HG03342 (cell line): ENCODE measurements at regions not wholly inside any gene's neighbourhood (a gene's known extent, or its start where the extent isn't known, plus 50 kb on each side); places are given as distances from the start of the nearest gene placed in this dataset.
"Not testable (repeated sequence)": the region's sequence is repeated elsewhere in the genome, so short reads cannot be mapped to it uniquely, and the experiment has no call there.

ENCODE experiments used
- ATAC-seq: cut with Tn5 transposase; IDR thresholded peaks from one replicate; pipeline ENCODE4 v1.9.1; 2021; ENCODE audit warnings: mild to moderate bottlenecking, moderate library complexity; ENCODE audit not compliant: unreplicated experiment

GRCh38 chr6:79810185-79810705 lies 137.1 kb downstream of the ELOVL4 start:
- no peak for ATAC-seq

- no peak for ATAC-seq
Observed at GRCh38 chr6:79808921-79809320, 138.4 kb downstream of the ELOVL4 start.

- not testable (repeated sequence) for ATAC-seq
Observed at GRCh38 chr6:79806661-79807060, 140.7 kb downstream of the ELOVL4 start.

- ATAC-seq: no peak
Observed at GRCh38 chr6:79804732-79805131, 142.6 kb downstream of the ELOVL4 start.

GRCh38 chr6:79803917-79804316 lies 143.4 kb downstream of the ELOVL4 start:
- no peak for ATAC-seq

GRCh38 chr6:79802657-79803300 lies 144.6 kb downstream of the ELOVL4 start:
- ATAC-seq: no peak

- ATAC-seq: no peak
Observed at GRCh38 chr6:79801362-79801761, 146.0 kb downstream of the ELOVL4 start.

- ATAC-seq: no peak
Observed at GRCh38 chr6:79798841-79799240, 148.5 kb downstream of the ELOVL4 start.

GRCh38 chr6:79797912-79798311 lies 149.4 kb downstream of the ELOVL4 start:
- ATAC-seq: no peak

GRCh38 chr6:79797163-79797764 lies 150.1 kb downstream of the ELOVL4 start:
- no peak for ATAC-seq

GRCh38 chr6:79796197-79796596 lies 151.2 kb downstream of the ELOVL4 start:
- no peak for ATAC-seq

- ATAC-seq: no peak
Observed at GRCh38 chr6:79789896-79790295, 157.5 kb downstream of the ELOVL4 start.

- no peak for ATAC-seq
Observed at GRCh38 chr6:79788756-79789155, 157.6 kb downstream of the SH3BGRL2 start.

GRCh38 chr6:79787626-79788025 lies 156.5 kb downstream of the SH3BGRL2 start:
- no peak for ATAC-seq

GRCh38 chr6:79784395-79784753 lies 153.2 kb downstream of the SH3BGRL2 start:
- ATAC-seq: no peak

GRCh38 chr6:79783670-79784394 lies 152.7 kb downstream of the SH3BGRL2 start:
- ATAC-seq: no peak

- no peak for ATAC-seq
Observed at GRCh38 chr6:79782792-79783580, 151.9 kb downstream of the SH3BGRL2 start.

GRCh38 chr6:79781916-79782315 lies 150.8 kb downstream of the SH3BGRL2 start:
- no peak for ATAC-seq

GRCh38 chr6:79780881-79781280 lies 149.8 kb downstream of the SH3BGRL2 start:
- ATAC-seq: no peak

GRCh38 chr6:79778816-79779215 lies 147.7 kb downstream of the SH3BGRL2 start:
- ATAC-seq: no peak
